ENCODE measurements at regions not wholly inside any gene's neighbourhood (a gene's known extent, or its start where the extent isn't known, plus 50 kb on each side); places are given as distances from the start of the nearest gene placed in this dataset.

DNA sequence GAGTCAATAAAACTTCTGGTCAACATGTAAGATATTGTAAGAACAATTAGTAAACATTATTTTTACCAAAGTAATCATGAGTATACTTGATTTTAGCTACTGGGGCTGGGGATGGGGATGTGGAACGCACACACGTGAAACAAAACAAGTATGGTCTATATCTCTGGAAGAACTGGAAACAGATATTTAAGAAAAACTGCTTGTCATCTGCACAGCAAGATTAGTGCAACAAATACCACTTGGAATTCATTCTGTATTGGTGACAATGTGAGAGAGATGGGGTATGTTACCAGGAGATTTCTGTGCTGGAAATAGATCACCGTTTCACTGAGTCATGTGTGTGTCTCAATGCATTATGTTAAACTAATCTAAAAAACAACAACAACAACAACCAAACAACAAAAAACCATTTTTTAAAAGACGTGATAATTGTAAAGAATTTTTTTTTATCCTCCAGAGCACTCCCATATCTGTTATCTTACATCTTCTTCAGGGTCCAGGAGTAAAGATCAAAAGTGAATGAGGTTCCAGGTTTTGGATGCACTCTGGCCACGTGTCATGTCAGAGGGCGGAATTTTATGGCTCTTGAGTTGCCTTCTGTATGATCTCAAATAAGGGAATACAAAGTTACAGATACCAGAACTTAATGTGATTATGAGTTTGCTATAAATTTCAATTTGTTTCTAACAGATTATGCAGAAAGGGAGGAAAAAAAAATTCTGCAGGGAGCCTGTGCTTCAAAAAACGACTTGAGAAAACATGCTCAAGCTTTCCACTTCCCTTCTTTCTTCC is 153.0 kb downstream of the BBOX1 start:
- TF ChIP-seq, protein P1, sequence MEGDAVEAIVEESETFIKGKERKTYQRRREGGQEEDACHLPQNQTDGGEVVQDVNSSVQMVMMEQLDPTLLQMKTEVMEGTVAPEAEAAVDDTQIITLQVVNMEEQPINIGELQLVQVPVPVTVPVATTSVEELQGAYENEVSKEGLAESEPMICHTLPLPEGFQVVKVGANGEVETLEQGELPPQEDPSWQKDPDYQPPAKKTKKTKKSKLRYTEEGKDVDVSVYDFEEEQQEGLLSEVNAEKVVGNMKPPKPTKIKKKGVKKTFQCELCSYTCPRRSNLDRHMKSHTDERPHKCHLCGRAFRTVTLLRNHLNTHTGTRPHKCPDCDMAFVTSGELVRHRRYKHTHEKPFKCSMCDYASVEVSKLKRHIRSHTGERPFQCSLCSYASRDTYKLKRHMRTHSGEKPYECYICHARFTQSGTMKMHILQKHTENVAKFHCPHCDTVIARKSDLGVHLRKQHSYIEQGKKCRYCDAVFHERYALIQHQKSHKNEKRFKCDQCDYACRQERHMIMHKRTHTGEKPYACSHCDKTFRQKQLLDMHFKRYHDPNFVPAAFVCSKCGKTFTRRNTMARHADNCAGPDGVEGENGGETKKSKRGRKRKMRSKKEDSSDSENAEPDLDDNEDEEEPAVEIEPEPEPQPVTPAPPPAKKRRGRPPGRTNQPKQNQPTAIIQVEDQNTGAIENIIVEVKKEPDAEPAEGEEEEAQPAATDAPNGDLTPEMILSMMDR (conservative IDR thresholded peaks at IDR 0.05; ENCODE audit: low read depth, low read length), result no peak
- H3K4me3 ChIP-seq (ENCODE audit: low read length), result no peak overlapping the region
- no peak for DNase-seq (ENCODE audit: low read depth)

DNA sequence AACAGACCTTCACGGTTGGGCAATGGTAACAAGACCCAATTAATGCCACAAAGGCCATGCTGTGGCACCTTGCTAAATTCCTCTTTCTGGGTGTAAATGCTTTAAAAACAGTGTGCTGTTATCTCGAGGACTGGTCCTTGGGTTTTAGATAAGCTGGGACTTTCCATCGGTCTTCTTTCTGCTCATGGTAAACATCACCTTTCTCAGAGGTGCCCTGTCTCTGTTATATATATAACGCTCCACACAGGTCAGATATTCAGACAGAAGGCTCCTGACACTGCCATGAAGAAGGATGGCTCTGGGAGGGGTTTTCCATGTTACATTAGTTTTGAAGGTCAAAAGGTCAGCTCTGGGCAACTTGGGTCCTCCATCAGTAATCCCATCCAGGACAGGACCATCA is 151.6 kb downstream of the BBOX1 start:
- no peak for DNase-seq (ENCODE audit: low read depth)
- TF ChIP-seq, protein P1 (conservative IDR thresholded peaks at IDR 0.05; ENCODE audit: low read depth, low read length), result no peak

DNA sequence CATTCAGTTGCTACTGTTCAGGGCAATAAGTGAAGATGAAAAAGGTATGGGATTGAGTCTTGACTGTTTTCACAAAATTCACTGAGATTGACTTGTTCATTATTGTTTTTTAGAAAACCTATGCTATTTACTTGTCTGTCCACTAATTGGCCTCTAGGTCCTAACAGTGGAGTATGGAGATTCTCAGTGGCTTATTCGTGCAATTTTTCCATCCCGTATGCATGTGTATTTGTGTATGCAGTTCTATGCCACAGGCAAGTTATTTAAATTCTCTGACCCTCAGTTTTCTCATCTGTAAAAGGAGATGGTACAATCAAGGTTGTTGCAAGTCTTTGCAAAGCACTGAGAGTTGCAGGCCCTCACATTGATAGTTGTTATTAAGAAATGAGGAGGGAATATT is 151.0 kb downstream of the BBOX1 start:
- H3K4me3 ChIP-seq (ENCODE audit: low read length), result no peak overlapping the region
- TF ChIP-seq, protein P1 (conservative IDR thresholded peaks at IDR 0.05; ENCODE audit: low read depth, low read length), result no peak
- DNase-seq (ENCODE audit: low read depth), result no peak

More for the DNA sequence above, 151.6 kb downstream of the BBOX1 start:
- H3K4me3 ChIP-seq (ENCODE audit: low read length), result no peak overlapping the region

- TF ChIP-seq, protein P1 (conservative IDR thresholded peaks at IDR 0.05; ENCODE audit: low read depth, low read length), result no peak
- H3K4me3 ChIP-seq (ENCODE audit: low read length), result no peak overlapping the region
- DNase-seq (ENCODE audit: low read depth), result no peak
Observed at GRCh38 chr11:27188696-27189095, 148.1 kb downstream of the BBOX1 start.

DNA sequence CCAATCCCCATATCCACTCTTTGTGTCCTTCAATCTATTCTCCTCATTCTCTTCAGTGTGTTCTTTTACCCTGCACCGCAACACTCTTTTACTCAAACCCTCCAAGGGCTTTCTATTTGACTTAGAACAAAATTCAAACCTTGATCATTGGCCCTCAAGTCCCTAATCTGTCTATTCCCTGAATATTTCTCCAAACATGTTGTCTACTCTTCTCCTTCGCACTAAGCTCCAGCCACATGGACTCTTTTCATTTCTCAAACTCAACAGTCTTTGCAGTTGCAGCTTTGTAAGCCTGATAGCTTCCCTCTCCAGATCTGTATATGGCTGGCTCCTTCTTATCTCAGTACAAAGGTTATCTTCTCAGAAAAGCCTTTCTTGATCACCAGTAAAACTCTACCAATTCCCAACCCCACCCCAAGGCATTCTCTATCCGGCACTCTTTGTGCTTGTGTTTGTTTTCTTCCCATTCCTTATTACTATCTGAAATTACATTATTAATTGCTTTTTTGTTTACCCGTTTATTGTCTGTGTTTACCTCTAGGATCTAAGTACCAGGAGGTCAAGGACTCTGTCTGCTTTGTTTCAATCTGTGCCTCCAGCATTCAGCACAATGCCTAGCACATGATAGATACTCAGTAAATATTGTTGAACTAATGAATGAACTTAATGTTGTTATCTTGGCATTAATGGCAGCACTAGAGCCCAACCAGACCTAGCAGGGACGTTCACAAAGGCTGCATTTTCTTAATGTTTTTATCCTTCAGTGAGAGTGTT is 147.4 kb downstream of the BBOX1 start:
- no peak for DNase-seq (ENCODE audit: low read depth)
- TF ChIP-seq, protein P1 (conservative IDR thresholded peaks at IDR 0.05; ENCODE audit: low read depth, low read length), result no peak
- no peak overlapping the region for H3K4me3 ChIP-seq (ENCODE audit: low read length)

DNA sequence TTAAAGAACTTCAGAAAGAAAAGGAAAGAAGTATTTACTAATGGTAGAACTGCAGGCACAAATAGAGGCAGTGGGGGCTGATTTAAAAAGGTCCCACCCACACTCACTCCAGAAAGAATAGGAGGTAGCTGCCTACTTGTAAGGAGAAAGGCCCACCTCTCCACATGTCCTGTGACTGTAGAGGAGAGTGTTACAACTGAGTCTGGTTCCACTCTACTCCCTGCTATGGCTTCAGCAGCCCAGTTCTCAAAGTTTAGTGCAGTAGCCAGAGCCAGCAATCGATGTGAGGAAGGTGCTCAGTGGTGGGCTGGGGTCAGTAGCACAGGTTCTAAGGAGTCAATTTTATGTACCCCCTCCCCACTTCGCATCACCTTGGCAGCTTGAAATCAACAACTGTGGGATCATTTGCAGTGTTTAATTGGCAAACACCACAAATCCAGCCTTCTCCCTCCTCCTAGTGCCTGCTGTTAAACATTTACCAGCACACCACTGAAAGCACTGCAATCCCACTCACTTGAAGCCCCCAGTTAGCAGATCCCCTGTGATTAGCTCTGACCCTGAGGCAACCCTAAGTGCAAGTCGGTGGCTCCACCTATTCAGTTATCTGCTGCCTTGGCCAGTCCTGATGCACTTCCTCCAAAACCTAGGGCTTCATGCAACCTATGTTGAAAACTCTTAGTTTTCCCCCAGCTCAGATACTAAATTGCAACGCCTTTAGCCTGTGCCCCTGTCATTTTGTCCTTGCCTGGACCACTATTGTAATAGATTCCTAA is 146.6 kb downstream of the BBOX1 start:
- TF ChIP-seq, protein P1 (conservative IDR thresholded peaks at IDR 0.05; ENCODE audit: low read depth, low read length), result no peak
- H3K4me3 ChIP-seq (ENCODE audit: low read length), result no peak overlapping the region
- DNase-seq (ENCODE audit: low read depth), result no peak
